ENCODE measurements at regions not wholly inside any gene's neighbourhood (a gene's known extent, or its start where the extent isn't known, plus 50 kb on each side); places are given as distances from the start of the nearest gene placed in this dataset.

DNA sequence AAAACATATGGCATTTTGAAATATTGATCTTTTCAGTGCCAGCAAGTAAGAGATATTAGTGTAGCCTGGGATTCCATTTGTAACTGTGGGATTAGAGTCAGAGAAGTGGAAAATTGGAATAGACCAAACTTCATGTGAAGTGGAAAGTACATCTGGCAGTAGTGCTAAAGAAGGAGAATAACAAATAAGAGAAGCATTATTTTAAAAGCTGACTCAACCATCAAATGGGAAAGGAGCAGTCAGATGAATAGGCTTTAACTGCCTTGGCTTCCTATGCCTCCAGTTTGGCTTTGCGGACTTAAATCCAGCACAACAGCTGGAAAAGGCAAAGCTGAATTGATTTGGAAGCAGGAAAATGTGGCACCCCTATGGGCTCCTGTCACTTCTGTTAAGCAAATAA is 623.1 kb downstream of the TSN start:
- Mint-ChIP-seq H3K27ac (ENCODE audit: unreplicated experiment) (no peak overlapping the region), H3K4me1 (ENCODE audit: low read depth, unreplicated experiment) (no peaks in the 10 kb centered on the region), H3K36me3 (ENCODE audit: low read depth, unreplicated experiment) (no peaks in the 10 kb centered on the region), H3K4me3 (ENCODE audit: unreplicated experiment) (no peak overlapping the region), H3K27me3 (ENCODE audit: low read depth, unreplicated experiment) (peaks cover 4% of the 10 kb centered on the region), H3K9me3 (ENCODE audit: unreplicated experiment) (no peaks in the 10 kb centered on the region)
- no peak for DNase-seq (ENCODE audit: low read depth)
- H3K9ac ChIP-seq (ENCODE audit: low read length) = no peak overlapping the region
- no peaks in the 10 kb centered on the region for H3K36me3 ChIP-seq (ENCODE audit: insufficient read depth, low read length)
- TF ChIP-seq, protein P1, sequence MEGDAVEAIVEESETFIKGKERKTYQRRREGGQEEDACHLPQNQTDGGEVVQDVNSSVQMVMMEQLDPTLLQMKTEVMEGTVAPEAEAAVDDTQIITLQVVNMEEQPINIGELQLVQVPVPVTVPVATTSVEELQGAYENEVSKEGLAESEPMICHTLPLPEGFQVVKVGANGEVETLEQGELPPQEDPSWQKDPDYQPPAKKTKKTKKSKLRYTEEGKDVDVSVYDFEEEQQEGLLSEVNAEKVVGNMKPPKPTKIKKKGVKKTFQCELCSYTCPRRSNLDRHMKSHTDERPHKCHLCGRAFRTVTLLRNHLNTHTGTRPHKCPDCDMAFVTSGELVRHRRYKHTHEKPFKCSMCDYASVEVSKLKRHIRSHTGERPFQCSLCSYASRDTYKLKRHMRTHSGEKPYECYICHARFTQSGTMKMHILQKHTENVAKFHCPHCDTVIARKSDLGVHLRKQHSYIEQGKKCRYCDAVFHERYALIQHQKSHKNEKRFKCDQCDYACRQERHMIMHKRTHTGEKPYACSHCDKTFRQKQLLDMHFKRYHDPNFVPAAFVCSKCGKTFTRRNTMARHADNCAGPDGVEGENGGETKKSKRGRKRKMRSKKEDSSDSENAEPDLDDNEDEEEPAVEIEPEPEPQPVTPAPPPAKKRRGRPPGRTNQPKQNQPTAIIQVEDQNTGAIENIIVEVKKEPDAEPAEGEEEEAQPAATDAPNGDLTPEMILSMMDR (IDR thresholded peaks at IDR 0.05; ENCODE audit: insufficient read depth, low read depth, low read length) = no peak
- H3K4me1 ChIP-seq (ENCODE audit: insufficient read depth, low read length) = no peaks in the 10 kb centered on the region
- H3K4me2 ChIP-seq (ENCODE audit: low read length) = no peak overlapping the region
- no peak overlapping the region for H2AFZ ChIP-seq (ENCODE audit: low read depth, low read length)
- H3K4me3 ChIP-seq (ENCODE audit: insufficient read depth, low read depth, low read length) = no peak overlapping the region
- no peaks in the 10 kb centered on the region for H3K9me3 ChIP-seq (ENCODE audit: insufficient read depth, low read depth, low read length)
- H3K27ac ChIP-seq (ENCODE audit: low read depth, low read length) = no peak overlapping the region
- H3K27me3 ChIP-seq (ENCODE audit: insufficient read depth, low read length) = no peaks in the 10 kb centered on the region
- no peaks in the 10 kb centered on the region for H3K79me2 ChIP-seq (ENCODE audit: insufficient read depth, low read length)
- no peaks in the 10 kb centered on the region for H4K20me1 ChIP-seq (ENCODE audit: insufficient read depth, low read length)
- no peak for FAIRE-seq

DNA sequence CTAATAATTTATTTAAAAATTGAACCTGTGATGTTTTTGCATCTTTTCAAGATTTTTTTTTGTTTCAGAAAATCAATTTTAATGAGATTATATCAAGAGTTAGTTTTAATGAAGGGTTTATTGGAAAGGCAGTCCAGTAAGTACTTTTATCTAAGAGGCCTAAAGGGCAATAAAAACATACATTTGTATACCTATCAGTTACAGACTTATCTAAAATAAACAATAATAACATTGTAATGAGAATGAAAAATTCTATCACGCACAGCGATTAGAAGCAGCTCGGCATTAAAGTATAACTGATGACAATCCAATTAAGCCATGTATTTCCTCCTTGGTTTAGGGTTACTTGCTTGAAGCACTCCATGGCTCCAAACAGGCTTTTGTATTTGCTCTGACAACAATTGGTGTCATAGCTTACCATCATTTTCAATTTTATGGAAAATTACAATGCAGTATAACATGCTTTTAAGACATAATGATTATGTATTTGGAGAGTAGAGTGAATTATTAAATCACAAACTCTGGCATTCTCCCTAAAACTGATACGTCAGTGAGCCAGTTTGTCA is 629.4 kb downstream of the TSN start:
- Histone ChIP-seq H3K27ac (ENCODE audit: low read depth, low read length) (no peak overlapping the region), H3K27me3 (ENCODE audit: insufficient read depth, low read length) (no peaks in the 10 kb centered on the region), H3K36me3 (ENCODE audit: insufficient read depth, low read length) (no peaks in the 10 kb centered on the region), H4K20me1 (ENCODE audit: insufficient read depth, low read length) (no peaks in the 10 kb centered on the region), H2AFZ (ENCODE audit: low read depth, low read length) (no peak overlapping the region), H3K4me2 (ENCODE audit: low read length) (no peak overlapping the region), H3K4me1 (ENCODE audit: insufficient read depth, low read length) (no peaks in the 10 kb centered on the region), H3K4me3 (ENCODE audit: insufficient read depth, low read depth, low read length) (no peak overlapping the region), H3K9ac (ENCODE audit: low read length) (no peak overlapping the region), H3K79me2 (ENCODE audit: insufficient read depth, low read length) (no peaks in the 10 kb centered on the region), H3K9me3 (ENCODE audit: insufficient read depth, low read depth, low read length) (no peaks in the 10 kb centered on the region)
- Mint-ChIP-seq H3K4me3 (ENCODE audit: unreplicated experiment) (no peak overlapping the region), H3K4me1 (ENCODE audit: low read depth, unreplicated experiment) (peaks cover 2% of the 10 kb centered on the region), H3K36me3 (ENCODE audit: low read depth, unreplicated experiment) (no peaks in the 10 kb centered on the region), H3K9me3 (ENCODE audit: unreplicated experiment) (no peaks in the 10 kb centered on the region), H3K27me3 (ENCODE audit: low read depth, unreplicated experiment) (peaks cover 5% of the 10 kb centered on the region), H3K27ac (ENCODE audit: unreplicated experiment) (no peak overlapping the region)
- DNase-seq (ENCODE audit: low read depth) (no peak), FAIRE-seq (no peak)
- no peak for TF ChIP-seq EZH2 (IDR thresholded peaks at IDR 0.05; ENCODE audit: insufficient read depth, low read length)
- TF ChIP-seq, protein P1 (IDR thresholded peaks at IDR 0.05; ENCODE audit: insufficient read depth, low read depth, low read length) = no peak

DNA sequence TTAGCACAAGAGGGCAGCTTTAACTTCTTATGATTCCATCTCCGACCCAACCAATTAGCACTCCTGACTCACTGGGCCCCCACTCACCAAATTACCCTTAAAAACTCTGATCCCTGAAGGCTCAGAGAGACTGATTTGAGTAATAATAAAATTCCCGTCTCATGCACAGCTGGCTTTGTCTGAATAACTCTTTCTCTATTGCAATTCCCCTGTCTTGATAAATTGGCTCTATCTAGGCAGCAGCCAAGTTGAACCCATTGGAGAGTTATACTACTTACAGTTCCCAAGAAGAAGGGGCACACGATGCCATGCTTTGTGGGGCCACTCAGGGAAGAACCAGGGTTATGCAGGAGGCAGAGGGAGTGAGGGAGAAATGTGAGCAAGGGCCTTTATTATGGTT is 632.8 kb downstream of the TSN start:
- H3K4me2 ChIP-seq (ENCODE audit: low read length) = no peak overlapping the region
- no peak overlapping the region for H3K9ac ChIP-seq (ENCODE audit: low read length)
- no peak overlapping the region for H2AFZ ChIP-seq (ENCODE audit: low read depth, low read length)
- H3K4me1 ChIP-seq (ENCODE audit: insufficient read depth, low read length) = no peaks in the 10 kb centered on the region
- TF ChIP-seq EZH2 (IDR thresholded peaks at IDR 0.05; ENCODE audit: insufficient read depth, low read length) = no peak
- TF ChIP-seq, protein P1 (IDR thresholded peaks at IDR 0.05; ENCODE audit: insufficient read depth, low read depth, low read length) = no peak
- Mint-ChIP-seq H3K4me1 (ENCODE audit: low read depth, unreplicated experiment) (peaks cover 22% of the 10 kb centered on the region), H3K4me3 (ENCODE audit: unreplicated experiment) (no peak overlapping the region), H3K27ac (ENCODE audit: unreplicated experiment) (no peak overlapping the region), H3K27me3 (ENCODE audit: low read depth, unreplicated experiment) (peaks cover 1% of the 10 kb centered on the region), H3K9me3 (ENCODE audit: unreplicated experiment) (no peaks in the 10 kb centered on the region), H3K36me3 (ENCODE audit: low read depth, unreplicated experiment) (no peaks in the 10 kb centered on the region)
- no peak overlapping the region for H3K4me3 ChIP-seq (ENCODE audit: insufficient read depth, low read depth, low read length)
- H3K27me3 ChIP-seq (ENCODE audit: insufficient read depth, low read length) = no peaks in the 10 kb centered on the region
- FAIRE-seq (no peak), DNase-seq (ENCODE audit: low read depth) (no peak)
- no peak overlapping the region for H3K27ac ChIP-seq (ENCODE audit: low read depth, low read length)
- no peaks in the 10 kb centered on the region for H3K79me2 ChIP-seq (ENCODE audit: insufficient read depth, low read length)
- H3K36me3 ChIP-seq (ENCODE audit: insufficient read depth, low read length) = no peaks in the 10 kb centered on the region
- no peaks in the 10 kb centered on the region for H3K9me3 ChIP-seq (ENCODE audit: insufficient read depth, low read depth, low read length)
- H4K20me1 ChIP-seq (ENCODE audit: insufficient read depth, low read length) = no peaks in the 10 kb centered on the region
